ENCODE measurements at regions not wholly inside any gene's neighbourhood (a gene's known extent, or its start where the extent isn't known, plus 50 kb on each side); places are given as distances from the start of the nearest gene placed in this dataset.

DNA sequence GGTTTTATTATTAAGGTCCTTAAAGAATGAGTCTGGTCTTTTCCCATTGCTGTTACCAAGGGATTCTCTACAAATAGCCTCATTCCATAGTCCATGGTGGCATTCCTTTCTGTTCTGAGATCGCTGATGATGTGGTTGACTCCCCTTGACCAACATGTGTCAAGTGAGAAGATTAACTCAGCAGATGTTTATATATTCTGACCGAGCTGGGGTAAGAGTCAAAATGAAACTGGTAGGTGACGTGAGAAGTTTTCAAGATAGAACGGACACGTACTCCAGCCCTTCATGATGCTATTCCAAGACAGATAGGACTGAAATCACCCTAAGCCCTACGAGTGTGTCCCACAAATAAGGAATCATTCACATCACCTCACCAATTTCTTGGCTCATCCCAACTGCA, 155.5 kb upstream of the WWC1 start:
- no peaks in the 10 kb centered on the region for H3K9me3 ChIP-seq
- H3K27ac ChIP-seq, result no peak overlapping the region
- no peaks in the 10 kb centered on the region for H3K4me1 ChIP-seq
- no peak for DNase-seq
- intact Hi-C loops (cut with DNase I), result no loop called here
- H3K36me3 ChIP-seq, result no peaks in the 10 kb centered on the region
- TF ChIP-seq POLR2A (IDR thresholded peaks at IDR 0.05), result no peak
- TF ChIP-seq, protein P1, sequence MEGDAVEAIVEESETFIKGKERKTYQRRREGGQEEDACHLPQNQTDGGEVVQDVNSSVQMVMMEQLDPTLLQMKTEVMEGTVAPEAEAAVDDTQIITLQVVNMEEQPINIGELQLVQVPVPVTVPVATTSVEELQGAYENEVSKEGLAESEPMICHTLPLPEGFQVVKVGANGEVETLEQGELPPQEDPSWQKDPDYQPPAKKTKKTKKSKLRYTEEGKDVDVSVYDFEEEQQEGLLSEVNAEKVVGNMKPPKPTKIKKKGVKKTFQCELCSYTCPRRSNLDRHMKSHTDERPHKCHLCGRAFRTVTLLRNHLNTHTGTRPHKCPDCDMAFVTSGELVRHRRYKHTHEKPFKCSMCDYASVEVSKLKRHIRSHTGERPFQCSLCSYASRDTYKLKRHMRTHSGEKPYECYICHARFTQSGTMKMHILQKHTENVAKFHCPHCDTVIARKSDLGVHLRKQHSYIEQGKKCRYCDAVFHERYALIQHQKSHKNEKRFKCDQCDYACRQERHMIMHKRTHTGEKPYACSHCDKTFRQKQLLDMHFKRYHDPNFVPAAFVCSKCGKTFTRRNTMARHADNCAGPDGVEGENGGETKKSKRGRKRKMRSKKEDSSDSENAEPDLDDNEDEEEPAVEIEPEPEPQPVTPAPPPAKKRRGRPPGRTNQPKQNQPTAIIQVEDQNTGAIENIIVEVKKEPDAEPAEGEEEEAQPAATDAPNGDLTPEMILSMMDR (IDR thresholded peaks at IDR 0.05), result no peak
- H3K4me3 ChIP-seq (replicated peaks in 1 of 3), result no peak overlapping the region
- 89 to 92% methylated on average over 6 of the region's 6 CpGs for WGBS, 2 donors
- H3K27me3 ChIP-seq, result no peaks in the 10 kb centered on the region

DNA sequence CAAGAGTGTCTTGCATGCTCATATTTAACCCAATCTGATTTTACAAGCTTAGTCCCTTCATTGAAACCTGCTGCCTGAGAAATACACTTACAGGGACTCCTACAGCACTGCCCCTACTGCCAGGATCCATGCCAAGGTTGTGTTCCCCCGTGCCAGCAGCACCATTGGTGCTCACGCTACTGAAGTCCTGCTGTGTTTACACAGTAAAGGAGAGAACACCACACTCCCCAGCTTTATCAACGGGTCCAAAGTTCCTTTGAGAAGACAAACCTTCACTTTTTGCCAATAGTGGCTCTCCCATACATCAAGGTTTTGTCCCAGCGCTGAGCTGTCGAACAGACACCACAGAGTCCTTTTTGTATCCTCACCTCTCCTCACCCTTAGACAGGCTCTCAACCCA, 155.1 kb upstream of the WWC1 start:
- no peak overlapping the region for H3K27ac ChIP-seq
- peak; percentile 44 to 46 for DNase-seq
- no peak overlapping the region for H3K4me3 ChIP-seq (replicated peaks in 1 of 3)
- intact Hi-C loops (cut with DNase I), result no loop called here
- H3K36me3 ChIP-seq, result no peaks in the 10 kb centered on the region
- H3K4me1 ChIP-seq, result no peaks in the 10 kb centered on the region
- WGBS, 2 donors, result 56 to 57% methylated on average over 5 of the region's 5 CpGs
- H3K9me3 ChIP-seq, result no peaks in the 10 kb centered on the region
- H3K27me3 ChIP-seq, result no peaks in the 10 kb centered on the region
- TF ChIP-seq, protein P1 (IDR thresholded peaks at IDR 0.05), result no peak
- no peak for TF ChIP-seq POLR2A (IDR thresholded peaks at IDR 0.05)

DNA sequence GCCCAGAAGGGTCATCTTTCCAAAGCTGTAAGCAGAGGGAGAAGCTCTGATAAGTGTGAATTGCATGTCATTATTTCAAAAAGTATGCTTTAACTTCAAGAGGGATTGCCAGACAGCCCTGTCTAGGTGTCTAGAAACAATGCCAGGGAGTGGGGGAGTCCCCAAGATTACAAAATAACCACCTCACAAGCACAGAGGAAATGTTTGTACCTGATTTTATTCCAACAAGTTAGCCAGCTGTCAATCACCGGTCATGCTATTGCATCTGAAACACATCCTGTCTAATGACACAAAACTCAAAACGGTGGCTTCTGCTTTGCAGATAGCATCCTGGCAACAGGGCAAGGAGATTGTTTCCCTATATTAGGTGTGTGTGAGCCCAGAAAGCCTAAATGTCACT, 154.2 kb upstream of the WWC1 start:
- no peak overlapping the region for H3K4me3 ChIP-seq (replicated peaks in 1 of 3)
- H3K4me1 ChIP-seq, result peaks cover 0 to 2% of the 10 kb centered on the region in 2 donors
- no peak for DNase-seq
- TF ChIP-seq, protein P1 (IDR thresholded peaks at IDR 0.05), result no peak
- TF ChIP-seq POLR2A (IDR thresholded peaks at IDR 0.05), result no peak
- intact Hi-C loops (cut with DNase I), result no loop called here
- H3K36me3 ChIP-seq, result no peaks in the 10 kb centered on the region
- 57 to 60% methylated on average over 2 of the region's 2 CpGs for WGBS, 2 donors
- no peaks in the 10 kb centered on the region for H3K27me3 ChIP-seq
- no peak overlapping the region for H3K27ac ChIP-seq
- no peaks in the 10 kb centered on the region for H3K9me3 ChIP-seq

DNA sequence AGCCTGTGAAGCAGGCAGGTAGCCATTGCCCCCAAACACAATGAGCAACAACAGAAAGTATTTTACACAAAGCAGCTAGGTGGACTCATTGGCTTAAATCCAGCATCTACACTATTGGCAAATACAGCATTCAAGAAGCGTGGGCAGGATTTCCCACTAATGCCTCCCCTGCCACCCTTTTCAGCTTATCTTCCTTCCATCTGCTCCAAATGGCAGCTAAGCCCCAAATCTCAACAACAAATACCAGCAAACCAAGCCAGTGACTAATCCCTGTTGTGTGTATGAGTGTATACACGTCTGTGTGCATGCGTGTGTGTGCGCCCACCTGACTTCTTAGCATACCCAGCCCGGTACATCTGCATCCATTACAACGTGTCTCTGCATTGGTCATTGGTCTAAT, 151.2 kb upstream of the WWC1 start:
- Histone ChIP-seq H3K4me1 (peaks cover 12 to 15% of the 10 kb centered on the region in 2 donors), H3K27me3 (no peaks in the 10 kb centered on the region), H3K4me3 (replicated peaks in 1 of 3) (no peak overlapping the region), H3K36me3 (no peaks in the 10 kb centered on the region), H3K27ac (no peak overlapping the region), H3K9me3 (no peaks in the 10 kb centered on the region)
- DNase-seq, result no peak
- WGBS, 2 donors, result 95 to 97% methylated on average over 6 of the region's 6 CpGs
- no peak for TF ChIP-seq POLR2A (IDR thresholded peaks at IDR 0.05)
- TF ChIP-seq, protein P1 (IDR thresholded peaks at IDR 0.05), result no peak
- intact Hi-C loops (cut with DNase I), result no loop called here

DNA sequence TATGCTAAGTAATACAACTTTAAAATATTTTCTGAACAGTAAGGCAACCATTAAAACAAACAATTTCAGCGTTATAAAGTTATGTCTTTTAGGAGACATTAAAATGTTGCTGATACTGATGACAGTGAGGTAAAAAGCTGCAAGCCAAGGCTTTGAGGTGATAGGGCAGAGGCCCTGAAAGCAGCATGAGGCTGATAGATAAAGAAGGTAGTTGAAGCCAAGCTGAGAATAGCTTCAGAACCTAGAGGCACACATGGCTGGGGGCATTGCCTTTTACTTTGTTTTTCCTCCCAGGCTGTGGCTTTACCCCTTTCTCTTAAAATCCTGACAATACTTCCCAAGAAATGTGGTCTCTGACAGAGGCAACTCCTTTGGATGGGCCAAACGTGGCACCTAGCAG, 149.0 kb upstream of the WWC1 start:
- peaks cover 12 to 15% of the 10 kb centered on the region in 2 donors for H3K4me1 ChIP-seq
- no peaks in the 10 kb centered on the region for H3K27me3 ChIP-seq
- 83 to 88% methylated on average over 2 of the region's 2 CpGs for WGBS, 2 donors
- H3K27ac ChIP-seq, result peak overlapping the region; percentile 84 to 96 (median 91)
- no peaks in the 10 kb centered on the region for H3K36me3 ChIP-seq
- no peaks in the 10 kb centered on the region for H3K9me3 ChIP-seq
- TF ChIP-seq POLR2A (IDR thresholded peaks at IDR 0.05), result no peak
- TF ChIP-seq, protein P1 (IDR thresholded peaks at IDR 0.05), result no peak
- intact Hi-C loops (cut with DNase I), result no loop called here
- no peak for DNase-seq
- no peak overlapping the region for H3K4me3 ChIP-seq (replicated peaks in 1 of 3)

Data from thyroid gland (tissue), 4 donors.